Ishikawa (cell line): ENCODE measurements at regions not wholly inside any gene's neighbourhood (a gene's known extent, or its start where the extent isn't known, plus 50 kb on each side); places are given as distances from the start of the nearest gene placed in this dataset.

ENCODE experiments used
- CEBPB ChIP-seq: IDR thresholded peaks from 2 replicates; pipeline ENCODE4 v1.6.1; 2012
- CREB1 ChIP-seq: IDR thresholded peaks from 2 replicates; pipeline ENCODE4 v1.6.1; 2012; ENCODE audit warnings: low read depth
- EGR1 ChIP-seq: IDR thresholded peaks from 2 replicates; pipeline ENCODE4 v1.6.1; 2012
- EP300 ChIP-seq: IDR thresholded peaks from 2 replicates; pipeline ENCODE4 v1.6.1; 2012; ENCODE audit warnings: borderline replicate concordance
- FOXM1 ChIP-seq: IDR thresholded peaks from 2 replicates; pipeline ENCODE4 v1.6.1; 2012; ENCODE audit warnings: low read depth, borderline replicate concordance
- MAX ChIP-seq: IDR thresholded peaks from 2 replicates; pipeline ENCODE4 v1.6.1; 2012
- NFIC ChIP-seq: IDR thresholded peaks from 2 replicates; pipeline ENCODE4 v1.6.1; 2012
- RAD21 ChIP-seq: IDR thresholded peaks from 2 replicates; pipeline ENCODE4 v1.6.1; 2012; ENCODE audit warnings: low read depth
- REST ChIP-seq: IDR thresholded peaks from 2 replicates; pipeline ENCODE4 v1.6.1; 2012; ENCODE audit warnings: low read depth, mild to moderate bottlenecking
- TAF1 ChIP-seq: IDR thresholded peaks from 2 replicates; pipeline ENCODE4 v1.6.1; 2012; ENCODE audit warnings: low read depth, mild to moderate bottlenecking
- TCF12 ChIP-seq: IDR thresholded peaks from 2 replicates; pipeline ENCODE4 v1.6.1; 2012; ENCODE audit warnings: low read depth
- TEAD4 ChIP-seq: IDR thresholded peaks from 2 replicates; pipeline ENCODE4 v1.6.1; 2012
- USF1 ChIP-seq: IDR thresholded peaks from 2 replicates; pipeline ENCODE4 v1.6.1; 2012
- YY1 ChIP-seq: IDR thresholded peaks from 2 replicates; pipeline ENCODE4 v1.6.1; 2012; ENCODE audit warnings: low read depth
- ZBTB7A ChIP-seq: IDR thresholded peaks from 2 replicates; pipeline ENCODE4 v1.6.1; 2012; ENCODE audit warnings: low read depth

GRCh38 chr3:24616110-24616829 lies 121.6 kb upstream of the THRB start:
- TF ChIP-seq EP300 (no peak), TEAD4 (no peak), CEBPB (no peak), CREB1 (no peak), EGR1 (no peak), TAF1 (no peak), NFIC (no peak), USF1 (no peak), REST (no peak), FOXM1 (no peak), RAD21 (no peak), YY1 (no peak), TCF12 (no peak)

GRCh38 chr3:24622138-24622537 lies 127.5 kb upstream of the THRB start:
- TF ChIP-seq CEBPB (no peak), FOXM1 (no peak), ZBTB7A (no peak), EGR1 (no peak), REST (no peak), USF1 (no peak), NFIC (no peak), TCF12 (no peak), RAD21 (no peak)

GRCh38 chr3:24622696-24623225 lies 128.1 kb upstream of the THRB start:
- TF ChIP-seq NFIC (no peak), CREB1 (no peak), MAX (no peak), RAD21 (no peak), TEAD4 (no peak), EGR1 (no peak), EP300 (no peak), CEBPB (no peak), TCF12 (no peak), USF1 (no peak), YY1 (no peak), ZBTB7A (no peak)

GRCh38 chr3:24623657-24624056 lies 129.0 kb upstream of the THRB start:
- TF ChIP-seq CEBPB (no peak), YY1 (no peak), MAX (no peak)

GRCh38 chr3:24624938-24625681 lies 130.5 kb upstream of the THRB start:
- no peak for TF ChIP-seq EP300
- no peak for TF ChIP-seq CEBPB
- TF ChIP-seq MAX: no peak
- TF ChIP-seq NFIC: no peak
- no peak for TF ChIP-seq CREB1
- no peak for TF ChIP-seq REST
- TF ChIP-seq ZBTB7A: no peak
- TF ChIP-seq TEAD4: no peak
- no peak for TF ChIP-seq RAD21
- TF ChIP-seq TCF12: no peak
